Right lobe of liver (tissue), 4 donors: ENCODE measurements at regions not wholly inside any gene's neighbourhood (a gene's known extent, or its start where the extent isn't known, plus 50 kb on each side); places are given as distances from the start of the nearest gene placed in this dataset.

Experiments used
- POLR2A ChIP-seq: fragments of 450-650 bp; IDR thresholded peaks from one replicate; pipeline ENCODE4 v1.6.1; 2017; ENCODE audit warnings: antibody characterized with exemption, mild to moderate bottlenecking
- TF ChIP-seq, protein P1 (sequence below), 4 donors: fragments of 200-600 bp in 3 of 4; fragments of 450-650 bp in 1 of 4; IDR thresholded peaks; one replicate each; pipeline versions ENCODE4 v1.5.1 to v1.8.0; 2016 to 2022; ENCODE audit warnings: antibody characterized with exemption in 4 of 4, mild to moderate bottlenecking in 2 of 4
- donor health status: DM: no; HTN: no; CAD: no.
- donor health status: DM: no; HTN: no; CAD: no.
- donor health status: DM: no; HTN: yes; CAD: no.

DNA sequence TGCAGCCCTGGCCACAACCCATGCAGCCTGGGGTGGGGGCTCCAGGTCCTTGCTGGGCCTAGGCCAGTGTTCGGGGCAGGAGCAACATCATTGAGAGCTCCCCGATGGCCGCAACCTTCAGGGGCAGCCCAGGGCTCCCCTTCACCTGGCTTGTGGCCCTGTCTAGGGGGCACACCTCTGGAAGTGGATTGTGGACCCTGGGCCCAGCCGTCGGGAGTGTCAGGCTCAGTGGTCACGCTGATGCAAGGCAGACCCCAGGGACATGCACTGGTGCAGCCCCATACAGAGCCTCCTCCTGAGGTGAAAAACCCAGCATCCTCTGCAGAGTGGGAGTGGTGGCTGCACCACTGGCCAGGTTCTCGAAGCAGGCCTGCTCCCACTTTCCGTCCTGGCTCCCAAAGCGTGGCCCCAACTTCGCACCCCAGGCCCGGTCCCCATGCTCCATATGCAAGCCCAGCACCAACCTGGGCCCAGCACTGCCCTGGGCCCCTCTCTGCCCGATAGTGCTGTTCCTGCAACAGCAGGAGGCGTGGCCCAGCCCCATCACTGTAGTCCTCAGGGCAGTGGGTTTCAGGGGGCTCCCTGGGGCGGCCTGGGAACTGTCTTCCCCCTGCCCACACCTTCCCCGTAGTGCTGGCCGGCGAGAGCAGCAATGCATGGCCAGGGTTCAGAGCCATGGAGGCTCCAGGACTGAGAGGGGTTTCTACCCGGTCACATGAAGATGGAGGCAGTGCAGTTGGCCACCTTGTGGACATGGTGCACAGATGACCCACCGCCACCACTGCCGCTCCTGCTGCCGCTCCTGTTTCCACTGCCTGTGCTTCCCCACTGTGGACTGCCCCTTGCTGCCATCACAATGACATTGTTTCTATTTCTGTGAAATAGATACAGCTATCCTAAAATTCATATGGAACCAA is 303.9 kb upstream of the NRG3 start:
- TF ChIP-seq POLR2A: no peak
- TF ChIP-seq, protein P1, sequence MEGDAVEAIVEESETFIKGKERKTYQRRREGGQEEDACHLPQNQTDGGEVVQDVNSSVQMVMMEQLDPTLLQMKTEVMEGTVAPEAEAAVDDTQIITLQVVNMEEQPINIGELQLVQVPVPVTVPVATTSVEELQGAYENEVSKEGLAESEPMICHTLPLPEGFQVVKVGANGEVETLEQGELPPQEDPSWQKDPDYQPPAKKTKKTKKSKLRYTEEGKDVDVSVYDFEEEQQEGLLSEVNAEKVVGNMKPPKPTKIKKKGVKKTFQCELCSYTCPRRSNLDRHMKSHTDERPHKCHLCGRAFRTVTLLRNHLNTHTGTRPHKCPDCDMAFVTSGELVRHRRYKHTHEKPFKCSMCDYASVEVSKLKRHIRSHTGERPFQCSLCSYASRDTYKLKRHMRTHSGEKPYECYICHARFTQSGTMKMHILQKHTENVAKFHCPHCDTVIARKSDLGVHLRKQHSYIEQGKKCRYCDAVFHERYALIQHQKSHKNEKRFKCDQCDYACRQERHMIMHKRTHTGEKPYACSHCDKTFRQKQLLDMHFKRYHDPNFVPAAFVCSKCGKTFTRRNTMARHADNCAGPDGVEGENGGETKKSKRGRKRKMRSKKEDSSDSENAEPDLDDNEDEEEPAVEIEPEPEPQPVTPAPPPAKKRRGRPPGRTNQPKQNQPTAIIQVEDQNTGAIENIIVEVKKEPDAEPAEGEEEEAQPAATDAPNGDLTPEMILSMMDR (IDR thresholded peaks at IDR 0.05): no peak
